Mucosa of stomach (tissue), 1 donor: ENCODE measurements at regions not wholly inside any gene's neighbourhood (a gene's known extent, or its start where the extent isn't known, plus 50 kb on each side); places are given as distances from the start of the nearest gene placed in this dataset.

ENCODE experiments used
- H3K27me3 ChIP-seq: one replicate; pipeline ENCODE4 v1.7.0; 2013; ENCODE audit warnings: mild to moderate bottlenecking, low read length; ENCODE audit not compliant: control insufficient read depth, insufficient read depth
- H3K36me3 ChIP-seq: one replicate; pipeline ENCODE4 v1.7.0; 2013; ENCODE audit warnings: low read length; ENCODE audit not compliant: control insufficient read depth, insufficient read depth
- H3K4me1 ChIP-seq: one replicate; pipeline ENCODE4 v1.7.0; 2013; ENCODE audit warnings: mild to moderate bottlenecking, low read length; ENCODE audit not compliant: control insufficient read depth, insufficient read depth
- H3K4me3 ChIP-seq: one replicate; pipeline ENCODE4 v1.7.0; 2013; ENCODE audit warnings: low read length
- H3K9ac ChIP-seq: one replicate; pipeline ENCODE4 v1.7.0; 2013; ENCODE audit warnings: mild to moderate bottlenecking, low read length, moderate library complexity
- H3K9me3 ChIP-seq: one replicate; pipeline ENCODE4 v1.7.0; 2013; ENCODE audit warnings: mild to moderate bottlenecking, low read length, moderate library complexity; ENCODE audit not compliant: control insufficient read depth
- donor health status: Pancreatic carcinoma.

- Histone ChIP-seq H3K27me3 (no peaks in the 10 kb centered on the region), H3K9ac (no peak overlapping the region), H3K4me3 (no peak overlapping the region), H3K36me3 (no peaks in the 10 kb centered on the region), H3K9me3 (no peaks in the 10 kb centered on the region), H3K4me1 (peaks cover 45% of the 10 kb centered on the region)
Measured at GRCh38 chr18:22685788-22686187, 247.3 kb upstream of the RBBP8 start.

- H3K36me3 ChIP-seq = no peaks in the 10 kb centered on the region
- H3K9me3 ChIP-seq = no peaks in the 10 kb centered on the region
- no peak overlapping the region for H3K4me3 ChIP-seq
- H3K9ac ChIP-seq = no peak overlapping the region
- no peaks in the 10 kb centered on the region for H3K27me3 ChIP-seq
- H3K4me1 ChIP-seq = peaks cover 23% of the 10 kb centered on the region
Measured at GRCh38 chr18:22687892-22688680, 245.0 kb upstream of the RBBP8 start.

GRCh38 chr18:22688877-22689496 is 244.1 kb upstream of the RBBP8 start:
- Histone ChIP-seq H3K9me3 (no peaks in the 10 kb centered on the region), H3K27me3 (no peaks in the 10 kb centered on the region), H3K4me1 (peaks cover 14% of the 10 kb centered on the region), H3K36me3 (no peaks in the 10 kb centered on the region), H3K9ac (no peak overlapping the region), H3K4me3 (no peak overlapping the region)

GRCh38 chr18:22689712-22690111 is 243.4 kb upstream of the RBBP8 start:
- Histone ChIP-seq H3K27me3 (no peaks in the 10 kb centered on the region), H3K4me1 (peaks cover 7% of the 10 kb centered on the region), H3K36me3 (no peaks in the 10 kb centered on the region), H3K4me3 (no peak overlapping the region), H3K9me3 (no peaks in the 10 kb centered on the region), H3K9ac (no peak overlapping the region)

- Histone ChIP-seq H3K27me3 (no peaks in the 10 kb centered on the region), H3K9ac (no peak overlapping the region), H3K4me3 (no peak overlapping the region), H3K9me3 (no peaks in the 10 kb centered on the region), H3K36me3 (no peaks in the 10 kb centered on the region), H3K4me1 (peaks cover 5% of the 10 kb centered on the region)
Measured at GRCh38 chr18:22690556-22690955, 242.6 kb upstream of the RBBP8 start.

GRCh38 chr18:22691946-22692710 is 241.0 kb upstream of the RBBP8 start:
- H3K4me1 ChIP-seq = peaks cover 5% of the 10 kb centered on the region
- H3K27me3 ChIP-seq = no peaks in the 10 kb centered on the region
- H3K9ac ChIP-seq = no peak overlapping the region
- H3K9me3 ChIP-seq = no peaks in the 10 kb centered on the region
- H3K4me3 ChIP-seq = no peak overlapping the region
- H3K36me3 ChIP-seq = no peaks in the 10 kb centered on the region

- Histone ChIP-seq H3K27me3 (no peaks in the 10 kb centered on the region), H3K9me3 (no peaks in the 10 kb centered on the region), H3K36me3 (no peaks in the 10 kb centered on the region), H3K9ac (no peak overlapping the region), H3K4me3 (no peak overlapping the region), H3K4me1 (peaks cover under 1% of the 10 kb centered on the region)
Measured at GRCh38 chr18:22694954-22695353, 238.2 kb upstream of the RBBP8 start.

GRCh38 chr18:22695674-22696073 is 237.5 kb upstream of the RBBP8 start:
- Histone ChIP-seq H3K27me3 (no peaks in the 10 kb centered on the region), H3K4me1 (no peaks in the 10 kb centered on the region), H3K4me3 (no peak overlapping the region), H3K9me3 (no peaks in the 10 kb centered on the region), H3K9ac (no peak overlapping the region), H3K36me3 (no peaks in the 10 kb centered on the region)

GRCh38 chr18:22697561-22697960 is 235.6 kb upstream of the RBBP8 start:
- Histone ChIP-seq H3K4me1 (no peaks in the 10 kb centered on the region), H3K27me3 (no peaks in the 10 kb centered on the region), H3K36me3 (no peaks in the 10 kb centered on the region)

GRCh38 chr18:22698711-22699110 is 234.4 kb upstream of the RBBP8 start:
- Histone ChIP-seq H3K36me3 (no peaks in the 10 kb centered on the region), H3K4me1 (no peaks in the 10 kb centered on the region), H3K9ac (no peak overlapping the region), H3K4me3 (no peak overlapping the region), H3K27me3 (no peaks in the 10 kb centered on the region), H3K9me3 (no peaks in the 10 kb centered on the region)

More at GRCh38 chr18:22697561-22697960, 235.6 kb upstream of the RBBP8 start:
- no peak overlapping the region for H3K9ac ChIP-seq
- no peaks in the 10 kb centered on the region for H3K9me3 ChIP-seq
- H3K4me3 ChIP-seq = no peak overlapping the region

GRCh38 chr18:22699629-22700028 is 233.5 kb upstream of the RBBP8 start:
- Histone ChIP-seq H3K27me3 (no peaks in the 10 kb centered on the region), H3K36me3 (no peaks in the 10 kb centered on the region), H3K4me1 (no peaks in the 10 kb centered on the region), H3K9ac (no peak overlapping the region), H3K4me3 (no peak overlapping the region), H3K9me3 (no peaks in the 10 kb centered on the region)

- Histone ChIP-seq H3K27me3 (no peaks in the 10 kb centered on the region), H3K36me3 (no peaks in the 10 kb centered on the region), H3K4me1 (no peaks in the 10 kb centered on the region), H3K9me3 (no peaks in the 10 kb centered on the region), H3K4me3 (no peak overlapping the region), H3K9ac (no peak overlapping the region)
Measured at GRCh38 chr18:22700920-22701319, 232.2 kb upstream of the RBBP8 start.
